AG04450 (cell line): ENCODE measurements at regions not wholly inside any gene's neighbourhood (a gene's known extent, or its start where the extent isn't known, plus 50 kb on each side); places are given as distances from the start of the nearest gene placed in this dataset.

Experiments
- CTCF ChIA-PET: fragments of 300-600, 350-600 bp; formaldehyde crosslinking; extraction: SDS; loops from one replicate; lab custom pipeline; 2022; ENCODE audit warnings: antibody characterized with exemption, inconsistent platforms; lab: Charles Lee
- POLR2A ChIA-PET: fragments of 350-600 bp; formaldehyde crosslinking; extraction: SDS; loops from one replicate; lab custom pipeline; 2021; ENCODE audit warnings: antibody characterized with exemption, inconsistent platforms; lab: Yijun Ruan, JAX
- DNase-seq: peaks from one replicate; pipeline ENCODE4 v3.0.0-alpha.2; 2011; ENCODE audit warnings: low read depth, low spot score
- H3K27ac ChIP-seq: one replicate; pipeline ENCODE4 v1.5.1; 2012; ENCODE audit warnings: low read depth, low read length, control low read depth
- H3K27me3 ChIP-seq: one replicate; pipeline ENCODE4 v1.6.0; 2012; ENCODE audit warnings: low read length; ENCODE audit not compliant: control insufficient read depth, insufficient read depth
- H3K4me3 ChIP-seq: 2 replicates; pipeline ENCODE4 v1.5.1; 2011; ENCODE audit warnings: mild to moderate bottlenecking, low read depth, low read length, control low read depth
- H3K9me3 ChIP-seq: 2 replicates; pipeline ENCODE4 v1.5.1; 2012; ENCODE audit warnings: low read length; ENCODE audit not compliant: control insufficient read depth, insufficient read depth
- TF ChIP-seq, protein P1 (sequence below): IDR thresholded peaks from 2 replicates; pipeline ENCODE4 v1.5.1; 2011; ENCODE audit warnings: low read depth, low read length, control low read depth, inconsistent platforms

DNA sequence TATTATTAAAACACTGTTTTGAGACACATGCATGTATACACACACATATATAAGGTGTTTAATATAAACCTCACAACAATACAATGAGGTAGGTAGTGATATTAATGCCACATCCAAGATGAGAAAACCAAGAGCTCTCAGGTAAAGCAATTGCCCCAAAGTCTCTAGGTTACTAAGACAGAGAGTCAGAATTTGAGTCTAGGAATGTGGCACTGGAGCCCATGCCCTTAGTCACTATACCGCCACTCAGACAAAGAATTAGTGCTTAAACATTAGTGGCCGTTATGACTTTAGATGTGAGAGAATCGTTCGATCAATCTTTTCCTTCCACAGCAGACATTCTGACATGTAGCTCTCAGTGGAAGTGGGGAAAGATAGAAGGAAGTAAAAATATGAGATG lies 108.2 kb upstream of the ACSL4 start:
- TF ChIP-seq, protein P1, sequence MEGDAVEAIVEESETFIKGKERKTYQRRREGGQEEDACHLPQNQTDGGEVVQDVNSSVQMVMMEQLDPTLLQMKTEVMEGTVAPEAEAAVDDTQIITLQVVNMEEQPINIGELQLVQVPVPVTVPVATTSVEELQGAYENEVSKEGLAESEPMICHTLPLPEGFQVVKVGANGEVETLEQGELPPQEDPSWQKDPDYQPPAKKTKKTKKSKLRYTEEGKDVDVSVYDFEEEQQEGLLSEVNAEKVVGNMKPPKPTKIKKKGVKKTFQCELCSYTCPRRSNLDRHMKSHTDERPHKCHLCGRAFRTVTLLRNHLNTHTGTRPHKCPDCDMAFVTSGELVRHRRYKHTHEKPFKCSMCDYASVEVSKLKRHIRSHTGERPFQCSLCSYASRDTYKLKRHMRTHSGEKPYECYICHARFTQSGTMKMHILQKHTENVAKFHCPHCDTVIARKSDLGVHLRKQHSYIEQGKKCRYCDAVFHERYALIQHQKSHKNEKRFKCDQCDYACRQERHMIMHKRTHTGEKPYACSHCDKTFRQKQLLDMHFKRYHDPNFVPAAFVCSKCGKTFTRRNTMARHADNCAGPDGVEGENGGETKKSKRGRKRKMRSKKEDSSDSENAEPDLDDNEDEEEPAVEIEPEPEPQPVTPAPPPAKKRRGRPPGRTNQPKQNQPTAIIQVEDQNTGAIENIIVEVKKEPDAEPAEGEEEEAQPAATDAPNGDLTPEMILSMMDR = no peak
- H3K4me3 ChIP-seq = no peak overlapping the region
- H3K9me3 ChIP-seq = no peaks in the 10 kb centered on the region
- POLR2A ChIA-PET = interaction anchor here (1.2 to 1.3 kb wide), 2 partner anchors 11 to 14 kb away, joined by 7 to 12 read pairs; no protein-coding TSS in a partner anchor
- CTCF ChIA-PET = interaction anchor here (0.9 to 3.8 kb wide), 3 partner anchors 16 to 128 kb away, joined by 4 to 18 read pairs (median 4); no protein-coding TSS in a partner anchor
- no peak for DNase-seq
- H3K27ac ChIP-seq = peak overlapping the region; percentile 21
- no peaks in the 10 kb centered on the region for H3K27me3 ChIP-seq

DNA sequence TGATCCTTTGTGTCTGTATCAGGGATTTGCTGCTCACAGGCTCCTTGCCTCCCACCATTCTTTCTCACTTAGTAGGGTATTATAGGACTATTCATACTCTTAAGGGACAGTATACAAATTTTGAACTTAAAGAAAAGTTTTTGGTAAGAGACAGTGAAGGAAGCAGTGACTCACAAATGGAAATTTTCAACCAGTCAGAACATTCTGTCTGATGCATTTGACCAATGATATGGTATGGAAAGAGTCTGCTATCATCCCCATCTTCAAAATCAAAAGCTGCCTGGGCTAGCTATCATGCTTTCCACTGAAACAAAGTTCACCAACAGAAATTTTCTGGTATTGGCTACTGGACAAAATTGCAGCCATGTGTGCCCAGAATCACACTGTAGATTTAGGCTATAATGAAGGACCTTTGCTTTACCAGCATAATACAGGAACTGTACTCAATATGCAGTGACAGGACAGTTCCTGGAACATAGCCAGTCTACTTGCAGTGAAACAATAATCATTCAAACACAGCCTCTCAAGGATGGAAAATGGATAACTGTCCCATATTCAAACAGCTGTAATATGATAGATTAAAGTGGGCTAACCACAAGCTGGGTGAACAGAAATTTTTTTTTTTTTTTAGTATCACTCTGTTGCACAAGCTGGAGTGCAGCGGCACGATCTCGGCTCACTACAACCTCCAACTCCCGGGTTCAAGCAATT lies 109.0 kb upstream of the ACSL4 start:
- no peak for DNase-seq
- CTCF ChIA-PET = interaction anchor here (1.2 to 3.8 kb wide), 2 partner anchors 15 to 129 kb away, joined by 3 to 18 read pairs; no protein-coding TSS in a partner anchor
- TF ChIP-seq, protein P1 = no peak
- H3K27me3 ChIP-seq = no peaks in the 10 kb centered on the region
- no peak overlapping the region for H3K27ac ChIP-seq
- POLR2A ChIA-PET = interaction anchor here (1.2 kb wide), 1 partner anchor 15 kb away, joined by 7 read pairs; no protein-coding TSS in a partner anchor
- H3K4me3 ChIP-seq = no peak overlapping the region
- H3K9me3 ChIP-seq = no peaks in the 10 kb centered on the region

DNA sequence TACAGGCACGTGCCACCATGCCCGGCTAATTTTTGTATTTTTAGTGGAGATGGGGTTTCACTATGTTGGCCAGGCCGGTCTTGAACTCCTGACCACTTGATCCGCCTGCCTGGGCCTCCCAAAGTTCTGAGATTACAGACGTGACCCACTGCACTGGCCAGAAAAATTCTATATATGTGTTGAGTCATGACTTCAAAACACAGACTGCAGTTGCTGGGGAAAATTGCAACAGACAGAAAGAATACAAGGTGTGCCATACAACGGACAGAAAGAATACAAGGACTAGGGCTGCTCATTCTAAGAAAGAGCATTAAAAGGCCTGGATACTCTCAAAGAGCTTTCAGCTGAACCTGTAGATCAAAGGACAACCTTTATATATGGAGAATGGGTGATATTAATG lies 109.6 kb upstream of the ACSL4 start:
- ChIA-PET CTCF (interaction anchor here (1.2 to 3.8 kb wide), 2 partner anchors 15 to 130 kb away, joined by 3 to 18 read pairs; no protein-coding TSS in a partner anchor), POLR2A (no interaction called here)
- TF ChIP-seq, protein P1 = no peak
- H3K27ac ChIP-seq = no peak overlapping the region
- H3K27me3 ChIP-seq = no peaks in the 10 kb centered on the region
- H3K9me3 ChIP-seq = no peaks in the 10 kb centered on the region
- DNase-seq = no peak
- no peak overlapping the region for H3K4me3 ChIP-seq

DNA sequence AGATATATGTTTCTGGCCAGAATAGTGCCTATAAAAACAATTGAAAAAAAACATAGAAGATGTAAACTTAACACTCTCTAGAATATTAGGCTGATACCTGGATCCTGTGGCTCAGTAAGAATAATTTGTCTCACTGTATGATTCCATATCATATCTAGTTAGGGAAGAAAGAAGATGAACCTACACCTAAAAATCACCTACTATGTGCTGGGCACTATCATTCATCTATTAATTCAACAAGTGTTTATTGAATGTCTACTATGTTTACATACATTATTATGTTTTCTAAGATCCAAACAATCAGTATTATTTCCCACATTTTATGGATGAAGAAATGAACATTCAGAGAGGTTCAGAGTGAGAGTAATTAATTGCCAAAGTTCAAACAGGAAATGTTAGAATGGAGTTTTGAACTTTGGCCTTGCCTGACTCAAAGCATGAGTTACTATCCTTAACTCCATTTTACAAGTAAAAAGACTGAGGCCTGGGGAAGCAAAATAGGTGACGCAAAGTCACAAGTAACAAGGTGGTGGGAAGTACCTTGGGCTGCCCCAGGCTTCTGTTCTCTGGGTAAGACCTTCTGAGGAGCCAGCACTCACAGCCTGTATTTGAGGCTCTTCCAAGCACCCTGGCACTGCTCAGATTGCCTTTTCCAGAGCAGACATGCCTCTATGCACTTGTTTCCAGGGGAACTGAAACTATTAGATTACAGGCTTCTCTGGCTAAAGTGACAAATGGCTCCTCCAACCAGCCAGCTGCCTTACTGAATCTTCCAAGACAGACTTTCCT lies 111.1 kb upstream of the ACSL4 start:
- Histone ChIP-seq H3K4me3 (no peak overlapping the region), H3K9me3 (no peaks in the 10 kb centered on the region), H3K27me3 (no peaks in the 10 kb centered on the region), H3K27ac (no peak overlapping the region)
- no peak for DNase-seq
- TF ChIP-seq, protein P1 = no peak
- ChIA-PET POLR2A (interaction anchor here (0.6 kb wide), 1 partner anchor 158 kb away, joined by 3 read pairs; no protein-coding TSS in a partner anchor), CTCF (interaction anchor here (3.8 kb wide), 1 partner anchor 13 kb away, joined by 18 read pairs; no protein-coding TSS in a partner anchor)
